MCF 10A (cell line): ENCODE measurements at regions not wholly inside any gene's neighbourhood (a gene's known extent, or its start where the extent isn't known, plus 50 kb on each side); places are given as distances from the start of the nearest gene placed in this dataset.

ENCODE experiments used
- BruUV-seq: library from RNA; stranded (reverse); fragments of 400-500 nt; replicated peaks from 2 replicates; lab custom pipeline; 2021; lab: Mats Ljungman, UMichigan
- CTCF ChIA-PET: fragments of 300-600 bp; sonication (Branson Sonifier 250); formaldehyde crosslinking; extraction: SDS; loops from one replicate; lab custom pipeline; 2021; ENCODE audit warnings: antibody characterized with exemption, inconsistent platforms; lab: Yijun Ruan, JAX
- POLR2A ChIA-PET: fragments of 300-600, 350-650 bp; sonication (Branson Sonifier 250); formaldehyde crosslinking; extraction: SDS; loops from one replicate; lab custom pipeline; 2020; ENCODE audit warnings: antibody characterized with exemption, inconsistent platforms; lab: Yijun Ruan, JAX
- DNase-seq: peaks from one replicate; pipeline ENCODE4 v3.0.0-alpha.2; 2018; ENCODE audit not compliant: unreplicated experiment
- H3K27ac Mint-ChIP-seq: one replicate; pipeline ENCODE4 v1.8.0; 2022; ENCODE audit warnings: mild to moderate bottlenecking, low read depth, mixed read lengths; ENCODE audit not compliant: unreplicated experiment
- H3K27me3 Mint-ChIP-seq: one replicate; pipeline ENCODE4 v1.8.0; 2022; ENCODE audit warnings: mixed read lengths; ENCODE audit not compliant: insufficient read depth, unreplicated experiment
- H3K36me3 Mint-ChIP-seq: one replicate; pipeline ENCODE4 v1.8.0; 2022; ENCODE audit warnings: mild to moderate bottlenecking, moderate library complexity, mixed read lengths; ENCODE audit not compliant: insufficient read depth, unreplicated experiment
- H3K4me1 Mint-ChIP-seq: one replicate; pipeline ENCODE4 v1.8.0; 2022; ENCODE audit warnings: mixed read lengths; ENCODE audit not compliant: insufficient read depth, unreplicated experiment
- H3K4me3 Mint-ChIP-seq: one replicate; pipeline ENCODE4 v1.8.0; 2022; ENCODE audit warnings: mild to moderate bottlenecking, moderate library complexity, mixed read lengths; ENCODE audit not compliant: unreplicated experiment
- H3K9me3 Mint-ChIP-seq: one replicate; pipeline ENCODE4 v1.8.0; 2022; ENCODE audit warnings: mixed read lengths; ENCODE audit not compliant: unreplicated experiment
- intact Hi-C: fragments of 100-400 bp; cut with micrococcal nuclease; formaldehyde crosslinking; loops from 2 replicates; pipeline ENCODE4 v1.14.1; 2022
- TF ChIP-seq, protein P1 (sequence below): fragments of 200-600 bp; IDR thresholded peaks from one replicate; pipeline ENCODE4 v1.8.0; 2022; ENCODE audit warnings: antibody characterized with exemption, mild to moderate bottlenecking; ENCODE audit not compliant: unreplicated experiment

DNA sequence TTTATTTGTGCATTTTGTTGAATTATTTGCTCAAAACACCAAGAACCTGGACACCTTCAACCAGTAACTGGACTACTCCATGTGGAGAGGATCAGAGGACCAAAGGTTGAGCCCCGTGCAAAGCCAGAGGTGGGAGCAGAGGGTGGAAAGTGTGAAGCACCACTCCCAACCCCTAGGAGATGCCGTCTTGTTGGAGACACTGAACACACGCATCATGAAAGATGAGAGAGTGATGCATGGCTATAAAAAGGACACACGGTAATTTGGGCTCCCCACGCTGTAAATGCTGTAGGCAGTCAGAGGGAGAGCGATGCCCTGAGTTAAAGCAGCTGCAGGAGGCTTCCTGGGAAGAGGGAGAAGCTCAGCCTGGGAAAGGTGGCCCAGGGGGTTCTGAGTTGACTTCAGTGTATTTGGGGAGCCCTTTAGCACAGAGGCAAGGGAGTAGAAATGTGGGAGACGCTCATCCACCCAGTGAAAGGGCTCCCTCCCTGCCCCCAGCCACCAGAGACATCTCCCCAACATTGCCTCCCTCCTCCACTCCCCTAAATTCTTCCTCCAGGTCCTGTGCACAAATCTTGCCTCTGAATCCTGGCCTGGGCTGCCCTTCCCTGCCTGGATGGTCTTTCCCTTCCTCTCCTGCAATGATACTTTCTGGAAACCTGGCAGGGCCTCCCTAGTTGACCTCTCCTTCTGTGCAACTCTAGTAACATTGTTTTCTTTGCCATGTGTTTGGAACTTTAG, 55.8 kb upstream of the IYD start:
- H3K4me3 Mint-ChIP-seq: no peak overlapping the region
- no TSS peak for BruUV-seq
- H3K27me3 Mint-ChIP-seq: no peaks in the 10 kb centered on the region
- H3K27ac Mint-ChIP-seq: peak overlapping the region; percentile 52
- H3K9me3 Mint-ChIP-seq: no peaks in the 10 kb centered on the region
- POLR2A ChIA-PET: interaction anchor here (1.1 kb wide), 1 partner anchor 169 kb away, joined by 6 read pairs; no protein-coding TSS in a partner anchor
- CTCF ChIA-PET: no interaction called here
- intact Hi-C loops: no loop called here
- DNase-seq: no peak
- TF ChIP-seq, protein P1, sequence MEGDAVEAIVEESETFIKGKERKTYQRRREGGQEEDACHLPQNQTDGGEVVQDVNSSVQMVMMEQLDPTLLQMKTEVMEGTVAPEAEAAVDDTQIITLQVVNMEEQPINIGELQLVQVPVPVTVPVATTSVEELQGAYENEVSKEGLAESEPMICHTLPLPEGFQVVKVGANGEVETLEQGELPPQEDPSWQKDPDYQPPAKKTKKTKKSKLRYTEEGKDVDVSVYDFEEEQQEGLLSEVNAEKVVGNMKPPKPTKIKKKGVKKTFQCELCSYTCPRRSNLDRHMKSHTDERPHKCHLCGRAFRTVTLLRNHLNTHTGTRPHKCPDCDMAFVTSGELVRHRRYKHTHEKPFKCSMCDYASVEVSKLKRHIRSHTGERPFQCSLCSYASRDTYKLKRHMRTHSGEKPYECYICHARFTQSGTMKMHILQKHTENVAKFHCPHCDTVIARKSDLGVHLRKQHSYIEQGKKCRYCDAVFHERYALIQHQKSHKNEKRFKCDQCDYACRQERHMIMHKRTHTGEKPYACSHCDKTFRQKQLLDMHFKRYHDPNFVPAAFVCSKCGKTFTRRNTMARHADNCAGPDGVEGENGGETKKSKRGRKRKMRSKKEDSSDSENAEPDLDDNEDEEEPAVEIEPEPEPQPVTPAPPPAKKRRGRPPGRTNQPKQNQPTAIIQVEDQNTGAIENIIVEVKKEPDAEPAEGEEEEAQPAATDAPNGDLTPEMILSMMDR: no peak
- H3K36me3 Mint-ChIP-seq: peaks cover 5% of the 10 kb centered on the region
- H3K4me1 Mint-ChIP-seq: no peaks in the 10 kb centered on the region

DNA sequence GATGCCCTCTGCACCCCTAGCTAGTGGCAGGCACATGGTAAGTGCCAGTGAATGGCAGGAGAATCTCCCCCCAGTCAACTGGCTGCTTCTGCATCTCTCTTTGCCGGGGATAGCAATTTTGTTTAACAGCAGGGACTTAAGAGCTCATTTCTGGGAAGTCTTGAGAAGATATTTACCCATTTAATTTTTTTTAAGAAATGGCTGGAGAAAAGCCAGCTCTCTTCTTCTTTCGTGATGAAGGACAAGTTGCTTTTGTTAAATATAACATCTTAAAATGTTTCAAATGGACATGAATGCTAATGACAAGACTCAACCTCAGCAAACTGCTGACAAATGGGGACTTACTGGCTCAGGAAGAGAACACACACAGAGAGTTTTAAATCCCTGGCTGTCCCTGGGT, 55.0 kb upstream of the IYD start:
- peaks cover 5% of the 10 kb centered on the region for H3K36me3 Mint-ChIP-seq
- H3K4me1 Mint-ChIP-seq: no peaks in the 10 kb centered on the region
- H3K27me3 Mint-ChIP-seq: no peaks in the 10 kb centered on the region
- ChIA-PET CTCF (no interaction called here), POLR2A (interaction anchor here (1.1 kb wide), 2 partner anchors 167 to 169 kb away, joined by 3 to 6 read pairs; no protein-coding TSS in a partner anchor)
- TF ChIP-seq, protein P1: no peak
- H3K9me3 Mint-ChIP-seq: no peaks in the 10 kb centered on the region
- intact Hi-C loops: no loop called here
- H3K27ac Mint-ChIP-seq: peak overlapping the region; percentile 52
- DNase-seq: no peak
- no peak overlapping the region for H3K4me3 Mint-ChIP-seq
- no TSS peak for BruUV-seq

DNA sequence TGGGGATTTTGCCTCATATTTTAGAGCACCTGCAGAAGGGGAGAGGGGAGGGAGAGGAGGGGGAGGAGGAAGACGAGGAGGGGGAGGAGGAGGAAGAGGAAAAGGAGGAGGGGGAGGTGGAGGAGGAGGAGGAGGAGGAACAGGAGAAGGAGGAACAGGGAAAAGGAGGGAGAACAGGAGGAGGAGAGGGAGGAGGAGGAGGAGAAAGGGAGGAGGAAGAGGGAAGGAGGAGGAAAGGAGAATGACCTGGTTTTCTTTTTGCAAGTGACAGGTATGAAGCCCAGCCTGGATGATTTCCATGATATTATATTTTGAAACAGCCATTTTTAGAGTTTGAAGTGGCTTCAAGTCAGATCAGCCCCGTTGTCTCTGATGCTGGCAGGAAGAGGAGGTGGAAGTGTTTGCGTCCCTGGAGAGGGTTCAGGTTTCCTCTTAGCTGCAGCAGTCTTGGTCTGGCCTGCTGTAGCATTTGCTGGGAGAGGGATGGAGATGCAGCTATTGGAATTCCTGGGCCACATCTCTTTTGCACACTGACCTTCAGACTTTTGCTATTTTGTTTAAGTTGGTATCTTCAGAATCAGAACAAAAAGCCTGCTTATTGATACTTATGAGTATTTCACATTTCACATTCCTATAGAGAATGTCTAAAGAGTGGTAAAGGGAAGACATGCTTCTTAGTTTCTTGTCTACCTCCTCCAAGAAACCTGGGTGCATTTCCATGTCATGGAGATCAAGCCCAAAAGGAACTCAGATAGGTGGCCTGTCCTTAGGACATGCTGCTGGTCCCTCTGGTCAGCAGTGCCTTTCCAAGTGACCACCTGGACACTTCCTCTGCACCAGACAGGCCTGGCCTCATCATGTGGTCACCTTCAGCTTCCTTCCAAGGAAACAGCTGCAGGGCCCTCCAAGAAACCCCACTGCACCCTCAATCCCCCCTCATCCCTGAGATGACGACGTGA, 54.3 kb upstream of the IYD start:
- peaks cover 5% of the 10 kb centered on the region for H3K36me3 Mint-ChIP-seq
- TF ChIP-seq, protein P1: no peak
- CTCF ChIA-PET: interaction anchor here (0.5 kb wide), 1 partner anchor 244 kb away, joined by 3 read pairs; no protein-coding TSS in a partner anchor
- DNase-seq: no peak
- H3K4me1 Mint-ChIP-seq: no peaks in the 10 kb centered on the region
- POLR2A ChIA-PET: interaction anchor here (0.5 to 1.1 kb wide), 3 partner anchors 168 to 610 kb away, joined by 3 to 6 read pairs (median 3); no protein-coding TSS in a partner anchor
- BruUV-seq: no TSS peak
- H3K9me3 Mint-ChIP-seq: no peaks in the 10 kb centered on the region
- H3K27me3 Mint-ChIP-seq: no peaks in the 10 kb centered on the region
- H3K27ac Mint-ChIP-seq: no peak overlapping the region
- H3K4me3 Mint-ChIP-seq: no peak overlapping the region
- intact Hi-C loops: no loop called here

DNA sequence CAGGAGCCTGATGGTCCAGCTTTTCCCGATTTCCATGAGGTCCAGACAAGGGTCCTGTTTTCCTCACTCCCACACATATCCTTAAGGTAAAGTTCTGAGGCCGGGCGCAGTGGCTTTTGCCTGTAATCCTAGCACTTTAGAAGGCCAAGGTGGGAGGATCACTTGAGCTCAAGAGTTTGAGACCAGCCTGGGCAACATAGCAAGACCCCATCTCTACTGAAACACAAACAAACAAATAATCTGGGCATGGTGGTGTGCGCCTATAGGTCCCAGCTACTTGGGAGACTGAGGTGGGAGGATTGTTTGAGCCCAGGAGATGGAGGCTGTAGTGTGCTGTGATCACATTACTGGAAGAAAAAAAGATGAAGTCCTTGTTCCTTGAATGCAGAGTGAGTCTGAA, 53.2 kb upstream of the IYD start:
- Mint-ChIP-seq H3K9me3 (no peaks in the 10 kb centered on the region), H3K27me3 (no peaks in the 10 kb centered on the region), H3K4me1 (no peaks in the 10 kb centered on the region), H3K27ac (no peak overlapping the region), H3K4me3 (no peak overlapping the region), H3K36me3 (peaks cover 5% of the 10 kb centered on the region)
- BruUV-seq: no TSS peak
- ChIA-PET CTCF (interaction anchor here (0.7 kb wide), 1 partner anchor 9 kb away, joined by 6 read pairs; no protein-coding TSS in a partner anchor), POLR2A (no interaction called here)
- TF ChIP-seq, protein P1: no peak
- no peak for DNase-seq
- intact Hi-C loops: no loop called here
